Erythroblast (primary cell): ENCODE measurements at regions not wholly inside any gene's neighbourhood (a gene's known extent, or its start where the extent isn't known, plus 50 kb on each side); places are given as distances from the start of the nearest gene placed in this dataset.
"Not testable (repeated sequence)": the region's sequence is repeated elsewhere in the genome, so short reads cannot be mapped to it uniquely, and the experiment has no call there.

ENCODE experiments used
- DNase-seq, 2 experiments: peaks; one replicate each; lab custom pipeline; 2025; lab: John Stamatoyannopoulos, UW
- GATA1 ChIP-seq: IDR thresholded peaks from 2 replicates; pipeline ENCODE4 v1.6.1; 2011; ENCODE audit warnings: low read depth, mild to moderate bottlenecking, control low read depth, low read length, moderate library complexity
- POLR2A ChIP-seq: IDR thresholded peaks from 2 replicates; pipeline ENCODE4 v1.6.1; 2011; ENCODE audit warnings: mild to moderate bottlenecking, low read length

DNA sequence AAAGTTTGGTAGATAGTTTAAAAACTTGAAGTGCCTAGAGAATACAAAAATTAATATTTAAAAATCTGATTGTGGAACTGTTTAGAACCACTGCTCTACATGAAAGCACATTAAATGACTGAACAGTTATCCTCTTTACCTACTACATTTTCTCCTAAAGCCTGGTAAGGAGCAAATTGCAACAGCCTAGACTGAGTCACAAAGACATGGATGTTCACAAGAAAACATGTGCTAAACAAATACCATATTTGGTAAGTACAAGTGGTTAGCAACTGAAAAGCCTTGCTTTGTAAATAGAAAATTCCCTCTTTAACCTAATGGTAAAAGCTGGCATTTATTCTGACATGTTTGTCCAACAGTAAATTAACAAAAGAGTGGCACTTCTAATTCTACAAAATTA lies 203.1 kb downstream of the FBXO8 start:
- DNase-seq: no peak
- TF ChIP-seq POLR2A (no peak), GATA1 (no peak)

DNA sequence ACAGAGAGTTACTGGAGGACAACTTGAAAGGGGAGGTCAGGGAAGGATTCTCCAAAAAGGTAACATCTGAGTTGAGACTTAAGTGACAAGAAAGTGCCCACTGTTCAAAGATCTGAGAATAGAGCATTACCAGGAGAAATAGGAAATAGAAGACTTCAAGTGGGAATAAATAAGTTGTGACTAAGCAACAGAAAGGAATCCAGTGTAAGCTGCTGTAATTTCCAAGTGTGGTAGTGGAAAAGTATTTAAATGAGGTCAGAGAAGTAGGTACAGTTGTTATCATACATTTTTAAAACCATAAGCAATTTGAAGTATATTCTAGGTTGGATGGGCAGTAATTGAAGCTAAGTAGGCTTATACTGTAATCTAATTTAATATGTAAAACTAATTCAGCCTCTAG lies 211.9 kb downstream of the FBXO8 start:
- TF ChIP-seq GATA1: no peak
- no peak for TF ChIP-seq POLR2A

DNA sequence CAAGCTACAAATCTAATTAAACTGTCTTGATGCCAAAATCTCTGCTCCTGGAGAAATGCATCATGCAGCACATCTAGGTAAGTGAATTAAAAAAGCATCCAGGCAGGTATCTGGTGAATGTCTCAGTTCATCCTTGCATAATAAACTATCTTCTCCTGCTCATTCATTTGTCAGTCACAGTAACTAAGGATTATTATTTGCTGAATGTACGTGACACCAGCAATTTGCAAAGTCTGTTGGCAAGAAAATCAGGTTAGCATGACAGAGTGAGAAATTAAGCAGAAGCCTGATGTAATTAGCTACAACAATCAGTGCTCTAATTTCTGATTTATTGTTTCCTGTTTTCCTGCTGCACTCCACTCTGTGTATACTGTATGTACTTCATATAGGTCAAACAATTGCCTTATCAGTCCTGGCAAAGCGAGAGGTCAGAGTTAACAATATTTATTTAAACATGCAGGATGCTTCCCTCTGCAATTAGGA lies 213.6 kb downstream of the FBXO8 start:
- DNase-seq: no peak
- TF ChIP-seq GATA1: no peak
- no peak for TF ChIP-seq POLR2A

More for the DNA sequence above, 211.9 kb downstream of the FBXO8 start:
- no peak for DNase-seq

DNA sequence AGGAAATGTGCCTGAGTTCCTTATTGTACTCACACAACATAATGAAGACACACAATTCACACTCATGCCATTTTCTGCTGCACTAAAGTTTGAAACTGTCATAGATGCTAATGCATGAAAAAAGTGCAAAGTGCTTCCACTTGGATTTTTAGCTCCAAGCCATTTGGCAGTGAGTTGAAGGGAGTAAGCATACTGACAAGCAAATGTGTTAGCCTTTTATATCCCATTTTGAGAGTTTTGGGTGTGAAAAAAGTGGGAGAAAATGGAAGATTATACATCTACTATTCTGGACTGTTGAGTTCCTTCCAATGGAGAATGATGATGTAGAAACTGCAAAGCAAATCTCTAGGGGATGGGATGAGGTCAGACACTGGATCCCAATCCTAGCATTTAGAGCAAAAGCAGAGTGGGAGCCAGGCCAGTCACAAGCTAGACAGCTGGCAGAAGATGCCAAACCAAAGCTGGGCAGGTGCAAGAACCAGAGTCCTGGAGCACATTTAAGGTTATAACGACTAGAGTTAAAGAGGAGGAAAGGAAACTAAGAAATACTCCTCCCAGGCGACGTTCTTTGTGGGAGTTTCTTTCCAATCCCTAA lies 216.8 kb downstream of the FBXO8 start:
- DNase-seq: no peak
- no peak for TF ChIP-seq GATA1
- TF ChIP-seq POLR2A: no peak

DNA sequence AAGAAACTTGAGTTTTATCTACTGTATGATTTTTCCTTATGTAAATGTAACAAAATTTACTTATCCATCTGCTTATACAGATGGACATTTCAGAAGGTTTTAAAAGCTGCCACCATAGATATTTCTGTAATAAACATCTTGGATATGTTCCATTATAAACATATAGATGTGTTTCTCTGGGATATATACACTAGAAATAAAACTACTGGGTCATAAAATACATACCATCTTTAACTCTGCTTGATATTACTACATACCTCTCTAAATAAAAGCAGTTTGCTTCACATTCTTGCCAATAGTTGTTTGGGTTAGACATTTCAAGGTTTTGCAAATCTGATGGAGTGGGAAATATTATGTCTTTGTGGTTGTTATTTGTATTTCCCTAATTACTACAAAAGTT lies 220.6 kb downstream of the FBXO8 start:
- DNase-seq: no peak
- TF ChIP-seq GATA1 (no peak), POLR2A (no peak)

GRCh38 chr4:174061026-174061425 lies 222.4 kb downstream of the FBXO8 start:
- TF ChIP-seq GATA1: no peak
- TF ChIP-seq POLR2A: no peak
- DNase-seq: no peak

DNA sequence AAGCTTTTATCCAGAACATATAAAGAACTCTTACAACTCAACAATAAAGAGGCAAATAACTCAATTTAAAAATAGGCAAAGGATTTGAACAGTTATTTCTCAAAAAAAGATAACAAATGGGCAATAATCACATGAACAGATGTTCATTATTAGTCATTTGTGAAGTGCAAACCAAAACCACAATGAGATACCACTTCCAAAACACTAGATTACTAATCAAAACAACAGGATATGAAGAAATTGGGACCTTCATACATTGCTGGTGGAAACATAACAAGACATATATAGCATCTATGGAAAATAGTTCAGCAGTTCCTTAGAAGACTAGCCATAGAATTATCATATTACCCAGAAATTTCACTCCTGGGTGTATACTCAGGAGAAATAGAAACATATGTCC lies 224.6 kb downstream of the FBXO8 start:
- no peak for DNase-seq
- TF ChIP-seq GATA1 (no peak), POLR2A (no peak)

GRCh38 chr4:174056959-174057358 lies 226.5 kb downstream of the FBXO8 start:
- no peak for DNase-seq
- TF ChIP-seq POLR2A (no peak), GATA1 (no peak)

GRCh38 chr4:174055344-174055743 lies 228.1 kb downstream of the FBXO8 start:
- TF ChIP-seq POLR2A (no peak), GATA1 (no peak)
- DNase-seq: no peak

- DNase-seq: no peak
Measured at GRCh38 chr4:174053895-174054294, 229.6 kb downstream of the FBXO8 start.

GRCh38 chr4:174047363-174047762 lies 236.1 kb downstream of the FBXO8 start:
- peak; percentile 66 to 89 for DNase-seq
- TF ChIP-seq GATA1: no peak
- no peak for TF ChIP-seq POLR2A

More at GRCh38 chr4:174053895-174054294, 229.6 kb downstream of the FBXO8 start:
- TF ChIP-seq GATA1 (no peak), POLR2A (no peak)

DNA sequence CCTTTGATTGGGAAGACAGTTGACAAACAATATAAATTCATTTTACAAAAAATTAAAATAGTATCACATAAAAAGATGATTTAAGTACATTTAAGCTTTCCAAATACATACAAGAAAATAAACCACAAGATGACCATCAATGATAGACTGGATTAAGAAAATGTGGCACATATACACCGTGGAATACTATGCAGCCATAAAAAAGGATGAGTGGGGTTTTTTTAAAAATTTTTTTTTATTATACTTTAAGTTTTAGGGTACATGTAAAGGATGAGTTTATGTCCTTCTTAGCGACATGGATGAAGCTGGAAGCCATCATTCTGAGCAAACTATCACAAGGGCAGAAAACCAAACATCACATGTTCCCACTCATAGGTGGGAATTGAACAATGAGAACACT lies 237.6 kb downstream of the FBXO8 start:
- not testable (repeated sequence) for DNase-seq

GRCh38 chr4:174045381-174045780 lies 238.1 kb downstream of the FBXO8 start:
- no peak for TF ChIP-seq POLR2A
- TF ChIP-seq GATA1: no peak

DNA sequence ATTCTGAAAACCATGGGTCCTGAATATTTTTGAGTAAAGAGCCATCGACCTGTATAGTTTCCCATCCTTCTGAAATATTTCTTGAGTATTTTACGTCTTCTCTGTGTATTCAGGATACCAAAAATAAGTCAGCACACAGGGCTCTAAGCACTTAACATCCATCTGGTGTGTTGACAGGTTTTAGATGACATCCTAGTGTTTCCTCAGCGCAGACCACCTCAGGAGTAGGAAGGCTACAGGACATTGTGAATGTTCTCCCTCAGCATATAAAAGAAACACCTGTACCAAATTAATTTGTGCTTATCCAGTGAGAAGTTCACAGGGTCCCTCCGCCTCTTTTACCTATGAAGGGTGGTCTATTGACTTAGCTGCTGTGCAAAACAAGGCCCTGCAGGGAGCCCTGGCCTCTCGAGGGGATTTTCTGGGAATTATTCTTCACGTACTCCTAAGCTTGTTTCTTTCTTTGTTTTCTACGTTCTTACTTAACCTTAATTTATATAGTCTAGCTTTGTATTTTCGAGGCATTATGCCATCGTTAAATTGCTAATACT lies 241.8 kb downstream of the FBXO8 start:
- no peak for DNase-seq
- TF ChIP-seq GATA1: no peak
- no peak for TF ChIP-seq POLR2A

More at GRCh38 chr4:174045381-174045780, 238.1 kb downstream of the FBXO8 start:
- no peak for DNase-seq

DNA sequence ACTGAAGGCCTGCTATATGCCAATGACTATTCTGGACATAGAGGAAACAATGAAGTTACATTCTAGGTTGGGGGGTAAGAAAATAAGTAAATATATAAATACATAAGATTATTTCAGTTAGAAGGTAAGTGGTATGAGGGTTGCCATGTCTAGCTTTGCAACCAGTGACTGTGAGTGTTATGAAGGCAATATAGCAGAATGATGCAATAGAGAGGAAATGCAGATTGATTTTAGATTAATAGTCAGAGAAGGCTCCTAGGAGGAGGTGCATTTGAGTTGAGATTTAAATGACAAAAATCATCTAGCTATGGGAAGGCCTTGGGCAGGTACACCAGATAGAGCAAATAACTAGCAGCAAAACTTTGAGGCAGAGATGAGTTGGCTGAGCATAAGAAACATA lies 243.2 kb downstream of the FBXO8 start:
- TF ChIP-seq POLR2A (no peak), GATA1 (no peak)
- peak in 1 of 2 experiments; percentile 27 for DNase-seq

DNA sequence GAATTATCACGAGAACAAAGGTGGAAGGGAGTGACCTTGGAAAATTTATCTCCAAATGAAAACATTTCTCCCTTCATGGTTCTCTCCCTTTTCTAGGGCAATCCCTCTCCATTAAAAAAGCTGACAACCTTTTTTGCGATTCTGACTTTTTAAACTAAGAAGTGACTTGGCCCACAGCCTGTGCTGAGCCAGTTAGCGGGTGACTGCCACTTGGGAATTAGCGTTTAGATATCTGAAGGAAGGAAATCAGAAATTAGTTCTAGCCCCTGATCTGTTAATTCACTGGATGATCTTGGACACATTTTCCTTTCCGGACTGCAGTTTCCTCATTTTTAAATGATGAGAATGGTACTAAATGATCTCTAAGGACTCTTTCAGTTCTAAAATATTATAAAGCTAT lies 245.0 kb downstream of the FBXO8 start:
- no peak for TF ChIP-seq POLR2A
- DNase-seq: no peak
